K562 (cell line): ENCODE measurements at regions not wholly inside any gene's neighbourhood (a gene's known extent, or its start where the extent isn't known, plus 50 kb on each side); places are given as distances from the start of the nearest gene placed in this dataset.

Source experiments
- ATAC-seq: fragments of 200-7000 bp; cut with Tn5 transposase; 3 replicates; pipeline ENCODE4 v1.9.1; 2020; ENCODE audit warnings: moderate library complexity
- BruUV-seq: library from RNA; stranded (reverse); fragments of 400-500 nt; replicated peaks from 2 replicates; lab custom pipeline; 2021; lab: Mats Ljungman, UMichigan
- CTCF ChIA-PET: fragments of 300-600 bp; formaldehyde crosslinking; extraction: SDS; loops from one replicate; lab custom pipeline; 2021; ENCODE audit warnings: low intra/inter-chr PET ratio; lab: Yijun Ruan, JAX
- POLR2A ChIA-PET: fragments of 300-600, 350-650 bp; sonication (Branson Sonifier 250); formaldehyde crosslinking; extraction: SDS; loops from one replicate; lab custom pipeline; 2021; ENCODE audit warnings: antibody characterized with exemption, inconsistent platforms; lab: Yijun Ruan, JAX
- DNase-seq, 4 experiments: peaks; one replicate each; pipeline versions ENCODE4 v3.0.0 to v3.0.0-alpha.2; 2011 to 2018; ENCODE audit warnings: low spot score in 3 of 4, mixed read lengths in 3 of 4; ENCODE audit errors: extremely low read depth in 1 of 4
- FAIRE-seq: peaks from 2 replicates; lab custom pipeline; 2011; peaks lifted over from hg19 to GRCh38; lab: Jason Lieb, UNC
- H2AFZ ChIP-seq: 2 replicates; pipeline ENCODE4 v1.6.0; 2011; ENCODE audit warnings: low read depth, low read length, control low read depth, inconsistent platforms
- H3K27ac ChIP-seq: fragments of 200-600 bp; 3 replicates; pipeline ENCODE4 v1.8.0; 2011; ENCODE audit warnings: low read depth, mild to moderate bottlenecking, control low read depth, inconsistent platforms, low read length, moderate library complexity, mixed read lengths; ENCODE audit errors: extremely low read depth
- H3K27me3 ChIP-seq, 2 experiments: fragments of 300-600 bp in 1 of 2; 2 replicates in 1 of 2; 3 replicates in 1 of 2; pipeline versions ENCODE4 v1.6.0 to v1.8.0; 2011; ENCODE audit warnings: inconsistent platforms in 2 of 2, low read length in 2 of 2, mild to moderate bottlenecking in 1 of 2, mixed read lengths in 1 of 2, moderate library complexity in 1 of 2; ENCODE audit not compliant: control insufficient read depth in 2 of 2, insufficient read depth in 2 of 2
- H3K36me3 ChIP-seq: fragments of 300-600 bp; 3 replicates; pipeline ENCODE4 v1.8.0; 2011; ENCODE audit warnings: mild to moderate bottlenecking, low read length, inconsistent platforms; ENCODE audit not compliant: control insufficient read depth, insufficient read depth
- H3K4me1 ChIP-seq, 2 experiments: fragments of 200-600 bp in 1 of 2; replicated peaks in 1 of 2; 2 replicates in 1 of 2; 3 replicates in 1 of 2; pipeline versions ENCODE4 v1.5.1 to v1.8.0; 2011; ENCODE audit warnings: inconsistent platforms in 2 of 2, low read length in 2 of 2, mild to moderate bottlenecking in 1 of 2, mixed read lengths in 1 of 2, moderate library complexity in 1 of 2; ENCODE audit not compliant: control insufficient read depth in 2 of 2, insufficient read depth in 2 of 2
- H3K4me2 ChIP-seq: 2 replicates; pipeline ENCODE4 v1.6.1; 2011; ENCODE audit warnings: low read length, control low read depth, inconsistent platforms, mixed read lengths; ENCODE audit not compliant: insufficient read depth
- H3K4me3 ChIP-seq: fragments of 200-600 bp; sonication (generic), shearing (Covaris generic); 2 replicates; pipeline ENCODE4 v1.5.1; 2016; ENCODE audit warnings: control low read depth, inconsistent platforms
- H3K79me2 ChIP-seq: fragments of 200-600 bp; 3 replicates; pipeline ENCODE4 v1.8.0; 2011; ENCODE audit warnings: low read length, inconsistent platforms; ENCODE audit not compliant: control insufficient read depth, insufficient read depth
- H3K9ac ChIP-seq, 2 experiments: 2 replicates each; pipeline versions ENCODE4 v1.6.0 to v1.6.1; 2011; ENCODE audit warnings: low read depth in 2 of 2, low read length in 2 of 2, control low read depth in 1 of 2, inconsistent platforms in 1 of 2, mild to moderate bottlenecking in 1 of 2, mixed read lengths in 1 of 2; ENCODE audit not compliant: insufficient read depth in 1 of 2
- H3K9me1 ChIP-seq: one replicate; pipeline ENCODE4 v1.6.0; 2011; ENCODE audit warnings: inconsistent platforms, mild to moderate bottlenecking, low read length, moderate library complexity; ENCODE audit not compliant: control insufficient read depth, insufficient read depth
- H3K9me3 ChIP-seq: replicated peaks from 2 replicates; pipeline ENCODE4 v1.5.1; 2011; ENCODE audit warnings: low read depth, low read length, inconsistent platforms; ENCODE audit not compliant: control insufficient read depth, insufficient read depth
- H4K20me1 ChIP-seq: replicated peaks from 2 replicates; pipeline ENCODE4 v1.6.1; 2011; ENCODE audit warnings: low read length, inconsistent platforms, mixed read lengths; ENCODE audit not compliant: control insufficient read depth, insufficient read depth
- ARID4B ChIP-seq: sonication (generic); formaldehyde crosslinking; IDR thresholded peaks from 2 replicates; pipeline ENCODE4 v1.8.0; 2022; ENCODE audit warnings: mild to moderate bottlenecking, missing genetic modification reagents
- BDP1 ChIP-seq: IDR thresholded peaks from 3 replicates; pipeline ENCODE4 v1.6.1; 2011; ENCODE audit not compliant: insufficient read length, insufficient read depth
- CBX3 ChIP-seq, 2 experiments: IDR thresholded peaks; 1 replicate in 1 of 2; 2 replicates in 1 of 2; pipeline ENCODE4 v1.6.1; 2012; ENCODE audit warnings: inconsistent platforms in 2 of 2, low read length in 2 of 2, borderline replicate concordance in 1 of 2, control low read depth in 1 of 2
- GATA2 ChIP-seq: sonication (generic); formaldehyde crosslinking; IDR thresholded peaks from 2 replicates; pipeline ENCODE4 v1.4.0; 2020; ENCODE audit warnings: mild to moderate bottlenecking, missing genetic modification reagents
- JUN ChIP-seq, 2 experiments: sonication (generic) in 1 of 2; formaldehyde crosslinking in 1 of 2; IDR thresholded peaks; 2 replicates each; pipeline versions ENCODE4 v1.6.1 to v1.8.0; 2012 to 2022; ENCODE audit warnings: borderline replicate concordance in 2 of 2, mild to moderate bottlenecking in 2 of 2, improper control_type of control experiment in 1 of 2, low read depth in 1 of 2, low read length in 1 of 2, missing genetic modification reagents in 1 of 2
- PTTG1 ChIP-seq: fragments of 450-650 bp; IDR thresholded peaks from 2 replicates; pipeline ENCODE4 v1.6.1; 2016; ENCODE audit warnings: low read depth, mild to moderate bottlenecking, missing genetic modification characterization, missing compliant biosample characterization
- PURB ChIP-seq: sonication (generic); formaldehyde crosslinking; IDR thresholded peaks from 2 replicates; pipeline ENCODE4 v1.9.0; 2021; ENCODE audit warnings: low read depth, mild to moderate bottlenecking, missing genetic modification reagents
- SP1 ChIP-seq: sonication (generic); formaldehyde crosslinking; IDR thresholded peaks from 2 replicates; pipeline ENCODE4 v1.8.1; 2022; ENCODE audit warnings: mild to moderate bottlenecking, missing genetic modification reagents
- SRF ChIP-seq, 2 experiments: fragments of 250-450, 450-650 bp in 1 of 2; sonication (Bioruptor Pico) in 1 of 2; sonication (generic) in 1 of 2; formaldehyde crosslinking; IDR thresholded peaks; 2 replicates each; pipeline versions ENCODE4 v1.5.0 to v1.5.1; 2020 to 2022; ENCODE audit warnings: mild to moderate bottlenecking in 1 of 2, missing genetic modification reagents in 1 of 2
- ZNF184 ChIP-seq: sonication (generic); formaldehyde crosslinking; IDR thresholded peaks from 2 replicates; pipeline ENCODE4 v1.5.0; 2020; ENCODE audit warnings: missing genetic modification reagents
- ZNF518B ChIP-seq: fragments of 250-450 bp; sonication (Bioruptor Pico); IDR thresholded peaks from 2 replicates; pipeline ENCODE4 v1.5.0; 2021; ENCODE audit warnings: mild to moderate bottlenecking, moderate library complexity
- ZNF561 ChIP-seq: fragments of 450-650 bp; formaldehyde crosslinking; conservative IDR thresholded peaks from 2 replicates; pipeline ENCODE4 v1.4.0; 2020; ENCODE audit warnings: mild to moderate bottlenecking, moderate library complexity
- WGBS: fragments of 100-300 bp; shearing (Covaris generic); methylation state at CpG from one replicate; pipeline ENCODE4 v1.1.6; 2016; ENCODE audit warnings: low coverage, mixed read lengths; ENCODE audit not compliant: insufficient coverage; ENCODE audit errors: missing lambda C conversion rate; 5-methylcytosine and 5-hydroxymethylcytosine counted together
- in situ Hi-C: fragments of 300-500 bp; cut with MboI; formaldehyde crosslinking; loops from 4 replicates; pipeline ENCODE4 v1.15.0; 2018; ENCODE audit warnings: inconsistent platforms, mixed read lengths
- intact Hi-C: fragments of 100-400 bp; cut with micrococcal nuclease; formaldehyde crosslinking; loops from 2 replicates; pipeline ENCODE4 v1.14.2; 2022

- Histone ChIP-seq H3K79me2 (no peaks in the 10 kb centered on the region), H3K9me3 (no peaks in the 10 kb centered on the region), H3K4me3 (no peak overlapping the region), H3K27me3 (no peaks in the 10 kb centered on the region), H3K4me2 (no peak overlapping the region), H2AFZ (no peak overlapping the region), H3K36me3 (no peaks in the 10 kb centered on the region), H3K9ac (no peak overlapping the region), H3K27ac (no peak overlapping the region), H3K9me1 (no peaks in the 10 kb centered on the region), H4K20me1 (no peaks in the 10 kb centered on the region), H3K4me1 (no peaks in the 10 kb centered on the region)
- BruUV-seq = no TSS peak
- DNase-seq (no peak), ATAC-seq (no peak), FAIRE-seq (no peak)
- ChIA-PET POLR2A (no interaction called here), CTCF (no interaction called here)
- WGBS = 4% methylated on average over 3 of the region's 3 CpGs
- in situ Hi-C loops = no loop called here
- intact Hi-C loops = no loop called here
- no peak for TF ChIP-seq ZNF518B
- TF ChIP-seq BDP1 = no peak
- TF ChIP-seq ZNF184 (CRISPR knock-in tag) = no peak
- no peak for TF ChIP-seq JUN (IDR thresholded peaks at IDR 0.05; ENCODE audit: borderline replicate concordance, low read depth, low read length)
- TF ChIP-seq JUN (CRISPR knock-in tag; IDR thresholded peaks at IDR 0.05; ENCODE audit: borderline replicate concordance) = no peak
- TF ChIP-seq PURB (CRISPR knock-in tag) = no peak
- TF ChIP-seq CBX3 (IDR thresholded peaks at IDR 0.05; ENCODE audit: borderline replicate concordance in 1 of 2, low read length in 2 of 2) = no peak
- TF ChIP-seq PTTG1 (tag) = no peak
- no peak for TF ChIP-seq ARID4B
- TF ChIP-seq SP1 (CRISPR knock-in tag) = no peak
- TF ChIP-seq ZNF561 (CRISPR knock-in tag) = no peak
- TF ChIP-seq SRF (CRISPR knock-in tag; IDR thresholded peaks at IDR 0.05) = no peak
- TF ChIP-seq GATA2 (CRISPR knock-in tag) = no peak
Measured at GRCh38 chr1:55605155-55605554, 390.0 kb upstream of the USP24 start.
